NB4 (cell line): ENCODE measurements at regions not wholly inside any gene's neighbourhood (a gene's known extent, or its start where the extent isn't known, plus 50 kb on each side); places are given as distances from the start of the nearest gene placed in this dataset.

Source experiments
- CTCF ChIP-seq: IDR thresholded peaks from one replicate; pipeline ENCODE4 v1.5.1; 2012; ENCODE audit warnings: low read depth, low read length
- MYC ChIP-seq: IDR thresholded peaks from 2 replicates; pipeline ENCODE4 v1.6.1; 2011; ENCODE audit warnings: low read depth, low read length

- TF ChIP-seq CTCF: no peak
- TF ChIP-seq MYC: no peak
Measured at GRCh38 chr10:57955076-57955475, 312.6 kb downstream of the IPMK start.
